H1 (cell line): ENCODE measurements at regions not wholly inside any gene's neighbourhood (a gene's known extent, or its start where the extent isn't known, plus 50 kb on each side); places are given as distances from the start of the nearest gene placed in this dataset.

ENCODE experiments used
- CTCF ChIA-PET: fragments of 300-600 bp; sonication (Branson Sonifier 250); formaldehyde crosslinking; loops from one replicate; lab custom pipeline; 2021; ENCODE audit not compliant: partially characterized antibody; lab: Charles Lee
- POLR2A ChIA-PET: fragments of 300-600 bp; sonication (Branson Sonifier 250); formaldehyde crosslinking; loops from one replicate; lab custom pipeline; 2021; ENCODE audit warnings: inconsistent platforms; ENCODE audit not compliant: partially characterized antibody; lab: Charles Lee
- DNase-seq, 2 experiments: peaks; one replicate each; pipeline versions ENCODE4 v3.0.0 to v3.0.0-alpha.2; 2010 to 2022; ENCODE audit warnings: low spot score in 2 of 2, low read depth in 1 of 2, mixed read lengths in 1 of 2
- FAIRE-seq: peaks from 2 replicates; lab custom pipeline; 2011; peaks lifted over from hg19 to GRCh38; lab: Jason Lieb, UNC
- H2AFZ ChIP-seq: 2 replicates; pipeline ENCODE4 v1.8.1; 2012; ENCODE audit warnings: low read length, inconsistent platforms
- H2AK5ac ChIP-seq: 2 replicates; pipeline ENCODE4 v1.6.1; 2013; ENCODE audit warnings: low read depth, low read length
- H2BK120ac ChIP-seq: replicated peaks from 2 replicates; pipeline ENCODE3; 2013; ENCODE audit warnings: low read depth, low read length, inconsistent platforms
- H2BK12ac ChIP-seq: 2 replicates; pipeline ENCODE4 v1.6.1; 2013; ENCODE audit warnings: low read depth, low read length
- H2BK15ac ChIP-seq: 2 replicates; pipeline ENCODE4 v1.6.1; 2013; ENCODE audit warnings: low read length
- H2BK20ac ChIP-seq: 2 replicates; pipeline ENCODE4 v1.6.1; 2013; ENCODE audit warnings: low read length
- H2BK5ac ChIP-seq: 2 replicates; pipeline ENCODE4 v1.6.1; 2013; ENCODE audit warnings: low read depth, low read length
- H3K14ac ChIP-seq: 2 replicates; pipeline ENCODE4 v1.6.1; 2013; ENCODE audit warnings: inconsistent platforms; ENCODE audit not compliant: insufficient read length
- H3K18ac ChIP-seq: 2 replicates; pipeline ENCODE4 v1.6.1; 2013; ENCODE audit warnings: low read length; ENCODE audit errors: extremely low read depth
- H3K23ac ChIP-seq: 2 replicates; pipeline ENCODE4 v1.6.1; 2013; ENCODE audit warnings: inconsistent platforms; ENCODE audit not compliant: insufficient read length
- H3K23me2 ChIP-seq: 2 replicates; pipeline ENCODE4 v1.6.1; 2013; ENCODE audit warnings: low read depth, low read length
- H3K27ac ChIP-seq: 2 replicates; pipeline ENCODE4 v1.6.1; 2011; ENCODE audit warnings: low read depth, low read length, inconsistent platforms
- H3K27me3 ChIP-seq, 4 experiments: replicated peaks in 1 of 4; 1 replicate in 1 of 4; 2 replicates in 3 of 4; pipeline versions ENCODE4 v1.6.1 to v1.8.1; 2011 to 2013; ENCODE audit warnings: low read length in 3 of 4, mild to moderate bottlenecking in 3 of 4, inconsistent platforms in 2 of 4, mixed read lengths in 2 of 4, moderate library complexity in 1 of 4; ENCODE audit not compliant: control insufficient read depth in 3 of 4, insufficient read depth in 3 of 4; ENCODE audit errors: extremely low read depth in 1 of 4
- H3K36me3 ChIP-seq, 4 experiments: 2 replicates each; pipeline versions ENCODE4 v1.6.1 to v1.8.1; 2011 to 2013; ENCODE audit warnings: mild to moderate bottlenecking in 4 of 4, low read length in 3 of 4, moderate library complexity in 2 of 4, control low read depth in 1 of 4, inconsistent platforms in 1 of 4; ENCODE audit not compliant: insufficient read depth in 4 of 4, control insufficient read depth in 2 of 4
- H3K4ac ChIP-seq: replicated peaks from 2 replicates; pipeline ENCODE3; 2013; ENCODE audit warnings: low read length, low read depth, mixed read lengths, inconsistent platforms; ENCODE audit not compliant: insufficient read length
- H3K4me1 ChIP-seq, 4 experiments: replicated peaks in 1 of 4; 1 replicate in 1 of 4; 2 replicates in 3 of 4; pipeline versions ENCODE4 v1.6.1 to v1.8.1; 2011 to 2013; ENCODE audit warnings: low read length in 3 of 4, inconsistent platforms in 2 of 4, mixed read lengths in 1 of 4; ENCODE audit not compliant: insufficient read depth in 4 of 4, control insufficient read depth in 3 of 4
- H3K4me2 ChIP-seq, 2 experiments: 2 replicates each; pipeline versions ENCODE4 v1.6.1 to v1.8.1; 2011 to 2013; ENCODE audit warnings: low read depth in 2 of 2, low read length in 2 of 2, control low read depth in 1 of 2, inconsistent platforms in 1 of 2, mild to moderate bottlenecking in 1 of 2; ENCODE audit not compliant: insufficient read depth in 1 of 2
- H3K4me3 ChIP-seq, 4 experiments: fragments of 200-600, 300-600 bp in 1 of 4; sonication (generic), shearing (Covaris generic), sonication (Bioruptor Twin) in 1 of 4; 2 replicates each; pipeline versions ENCODE4 v1.5.1 to v1.8.1; 2011 to 2016; ENCODE audit warnings: low read length in 4 of 4, low read depth in 3 of 4, control low read depth in 2 of 4, inconsistent platforms in 2 of 4, mild to moderate bottlenecking in 2 of 4, mixed read lengths in 1 of 4, moderate library complexity in 1 of 4; ENCODE audit not compliant: insufficient read depth in 2 of 4; ENCODE audit errors: extremely low read depth in 1 of 4
- H3K56ac ChIP-seq: replicated peaks from 2 replicates; pipeline ENCODE3; 2013; ENCODE audit warnings: low read depth, mild to moderate bottlenecking, mixed read lengths, low read length, inconsistent platforms; ENCODE audit not compliant: insufficient read length
- H3K79me1 ChIP-seq: 2 replicates; pipeline ENCODE4 v1.6.1; 2013; ENCODE audit warnings: low read depth, low read length, control low read depth
- H3K79me2 ChIP-seq, 2 experiments: 2 replicates each; pipeline versions ENCODE4 v1.6.1 to v1.8.1; 2012 to 2013; ENCODE audit warnings: low read length in 2 of 2, mild to moderate bottlenecking in 2 of 2, inconsistent platforms in 1 of 2; ENCODE audit not compliant: insufficient read depth in 2 of 2, control insufficient read depth in 1 of 2
- H3K9ac ChIP-seq, 4 experiments: replicated peaks in 1 of 4; 1 replicate in 1 of 4; 2 replicates in 3 of 4; pipeline versions ENCODE4 v1.6.1 to v1.8.1; 2011 to 2013; ENCODE audit warnings: low read depth in 3 of 4, low read length in 3 of 4, control low read depth in 2 of 4, mild to moderate bottlenecking in 2 of 4, moderate library complexity in 2 of 4, inconsistent platforms in 1 of 4; ENCODE audit errors: extremely low read depth in 1 of 4
- H3K9me3 ChIP-seq, 2 experiments: 2 replicates each; pipeline versions ENCODE4 v1.6.1 to v1.8.1; 2012 to 2013; ENCODE audit warnings: mild to moderate bottlenecking in 2 of 2, moderate library complexity in 2 of 2, control low read depth in 1 of 2, inconsistent platforms in 1 of 2, low read depth in 1 of 2, low read length in 1 of 2, mixed read lengths in 1 of 2; ENCODE audit not compliant: insufficient read depth in 2 of 2
- H4K20me1 ChIP-seq, 2 experiments: replicated peaks in 1 of 2; 2 replicates each; pipeline versions ENCODE3 to v1.8.1; 2011 to 2013; ENCODE audit warnings: inconsistent platforms in 2 of 2, low read length in 2 of 2, mild to moderate bottlenecking in 1 of 2; ENCODE audit not compliant: insufficient read depth in 2 of 2, control insufficient read depth in 1 of 2
- H4K5ac ChIP-seq: 2 replicates; pipeline ENCODE4 v1.6.1; 2013; ENCODE audit warnings: low read length, low read depth, mixed read lengths, inconsistent platforms; ENCODE audit not compliant: insufficient read length
- H4K8ac ChIP-seq: 2 replicates; pipeline ENCODE4 v1.8.0; 2013; ENCODE audit warnings: mild to moderate bottlenecking, moderate library complexity, low read length, inconsistent platforms; ENCODE audit not compliant: insufficient read depth; ENCODE audit errors: extremely low read depth
- H4K91ac ChIP-seq: replicated peaks from 2 replicates; pipeline ENCODE3; 2013; ENCODE audit warnings: low read length, mixed read lengths, inconsistent platforms; ENCODE audit not compliant: insufficient read length
- ASH2L ChIP-seq: fragments of 200-600, 300-600 bp; sonication (generic); IDR thresholded peaks from one replicate; pipeline ENCODE4 v1.7.1; 2017; ENCODE audit warnings: low read length
- BRCA1 ChIP-seq: IDR thresholded peaks from 2 replicates; pipeline ENCODE4 v1.6.1; 2012; ENCODE audit warnings: low read depth, low read length, improper control_type of control experiment
- CHD2 ChIP-seq: IDR thresholded peaks from 2 replicates; pipeline ENCODE4 v1.6.1; 2012; ENCODE audit warnings: low read length, improper control_type of control experiment
- CREB1 ChIP-seq: IDR thresholded peaks from 2 replicates; pipeline ENCODE4 v1.6.1; 2012; ENCODE audit warnings: inconsistent platforms
- KDM1A ChIP-seq: fragments of 200-600, 300-600 bp; sonication (generic); IDR thresholded peaks from 2 replicates; pipeline ENCODE4 v1.7.1; 2016; ENCODE audit warnings: mild to moderate bottlenecking, low read length, borderline replicate concordance
- RNF2 ChIP-seq: fragments of 200-900, 300-1000 bp; sonication (generic); IDR thresholded peaks from 2 replicates; pipeline ENCODE4 v1.7.1; 2016; ENCODE audit warnings: borderline replicate concordance, low read depth, mild to moderate bottlenecking, antibody characterized with exemption, low read length; ENCODE audit not compliant: poor library complexity, severe bottlenecking; ENCODE audit errors: missing control alignments
- TAF7 ChIP-seq: optimal IDR thresholded peaks from 2 replicates; pipeline ENCODE3; 2011; ENCODE audit warnings: low read depth, mild to moderate bottlenecking, inconsistent platforms, low read length, moderate library complexity, borderline replicate concordance
- WGBS, 2 experiments: shearing (Covaris generic) in 1 of 2; methylation state at CpG; one replicate each; pipeline versions ENCODE4 v1.1.6 to v1.1.7; 2013 to 2015; ENCODE audit warnings: low lambda C conversion rate in 2 of 2, mixed read lengths in 2 of 2, inconsistent platforms in 1 of 2, low coverage in 1 of 2, missing lambda C conversion rate in 1 of 2; ENCODE audit not compliant: insufficient replicate concordance in 2 of 2, insufficient coverage in 1 of 2, insufficient read length in 1 of 2; ENCODE audit errors: extremely low coverage in 1 of 2, missing lambda C conversion rate in 1 of 2; 5-methylcytosine and 5-hydroxymethylcytosine counted together

DNA sequence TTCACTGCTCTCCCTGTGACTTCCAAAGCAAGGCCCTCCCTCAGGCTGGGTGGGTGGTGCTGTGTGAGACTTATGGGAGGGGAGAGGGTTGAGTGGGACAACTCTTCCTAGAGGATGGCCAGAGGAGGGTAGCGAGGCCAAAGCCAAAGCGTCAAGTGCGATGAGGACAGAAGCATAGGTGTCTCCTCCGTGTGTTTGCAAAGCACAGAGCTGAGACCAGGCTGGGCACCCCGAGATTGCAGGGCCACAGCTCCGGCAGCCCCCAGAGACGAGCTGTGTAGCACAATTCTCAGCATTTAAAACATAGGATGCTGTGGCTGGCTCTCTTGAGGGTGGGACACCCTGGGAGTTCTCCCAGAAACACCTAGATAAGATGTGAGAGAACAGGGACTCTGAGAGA lies 1374.5 kb downstream of the BRD1 start:
- Histone ChIP-seq H3K27me3 (no peaks in the 10 kb centered on the region), H3K4ac (no peak overlapping the region), H3K18ac (no peak overlapping the region), H3K27ac (no peak overlapping the region), H4K20me1 (no peaks in the 10 kb centered on the region), H2BK15ac (no peak overlapping the region), H2BK120ac (no peak overlapping the region), H3K14ac (no peak overlapping the region), H4K5ac (no peak overlapping the region), H3K23ac (no peak overlapping the region), H3K56ac (no peak overlapping the region), H4K8ac (no peak overlapping the region), H3K9ac (no peak overlapping the region), H2BK12ac (no peak overlapping the region), H2AK5ac (no peak overlapping the region), H4K91ac (no peak overlapping the region), H3K4me1 (no peaks in the 10 kb centered on the region), H3K79me1 (no peaks in the 10 kb centered on the region), H3K23me2 (no peaks in the 10 kb centered on the region), H3K4me2 (no peak overlapping the region), H2BK5ac (no peak overlapping the region), H2BK20ac (no peak overlapping the region), H3K79me2 (no peaks in the 10 kb centered on the region), H3K36me3 (no peaks in the 10 kb centered on the region), H3K9me3 (no peaks in the 10 kb centered on the region), H2AFZ (no peak overlapping the region), H3K4me3 (no peak overlapping the region)
- ChIA-PET POLR2A (interaction anchor here (0.6 kb wide), 1 partner anchor 1875 kb away, joined by 4 read pairs; no protein-coding TSS in a partner anchor), CTCF (interaction anchor here (0.7 to 0.8 kb wide), 2 partner anchors 10 to 19 kb away, joined by 3 to 5 read pairs; no protein-coding TSS in a partner anchor)
- 92% methylated on average over 7 of the region's 7 CpGs; no CpG with 5 or more reads in 1 of the 2 experiments for WGBS, 2 experiments
- FAIRE-seq, result no peak
- no peak for DNase-seq
- TF ChIP-seq TAF7, result no peak
- no peak for TF ChIP-seq CREB1
- no peak for TF ChIP-seq ASH2L
- no peak for TF ChIP-seq CHD2
- TF ChIP-seq BRCA1, result no peak
- TF ChIP-seq KDM1A, result no peak
- TF ChIP-seq RNF2, result no peak
